Neutrophil (primary cell): ENCODE measurements at regions not wholly inside any gene's neighbourhood (a gene's known extent, or its start where the extent isn't known, plus 50 kb on each side); places are given as distances from the start of the nearest gene placed in this dataset.

Experiments used
- H3K27ac ChIP-seq: fragments of 200-600 bp; sonication (generic); 2 replicates; pipeline ENCODE4 v1.5.1; 2016; ENCODE audit warnings: mild to moderate bottlenecking, moderate library complexity
- H3K27me3 ChIP-seq: fragments of 200-600 bp; sonication (generic); 2 replicates; pipeline ENCODE4 v1.6.0; 2016; ENCODE audit warnings: mild to moderate bottlenecking
- H3K36me3 ChIP-seq: fragments of 200-600 bp; sonication (generic); 2 replicates; pipeline ENCODE4 v1.5.1; 2017
- H3K4me1 ChIP-seq, 2 experiments: fragments of 200-600 bp in 1 of 2; sonication (generic) in 1 of 2; 1 replicate in 1 of 2; 2 replicates in 1 of 2; pipeline versions ENCODE4 v1.5.1 to v1.6.1; 2013 to 2016; ENCODE audit warnings: low read depth in 1 of 2, low read length in 1 of 2, mild to moderate bottlenecking in 1 of 2, moderate library complexity in 1 of 2; ENCODE audit not compliant: control insufficient read depth in 1 of 2, insufficient read depth in 1 of 2
- H3K4me3 ChIP-seq, 2 experiments: fragments of 200-600 bp in 1 of 2; sonication (generic) in 1 of 2; 1 replicate in 1 of 2; 2 replicates in 1 of 2; pipeline ENCODE4 v1.5.1; 2013 to 2016; ENCODE audit warnings: low read depth in 1 of 2, low read length in 1 of 2, mild to moderate bottlenecking in 1 of 2, moderate library complexity in 1 of 2
- H3K9me3 ChIP-seq: fragments of 200-600 bp; sonication (generic); 2 replicates; pipeline ENCODE4 v1.5.1; 2016
- TF ChIP-seq, protein P1 (sequence below): fragments of 200-600 bp; sonication (generic); IDR thresholded peaks from 2 replicates; pipeline ENCODE4 v1.5.1; 2016; ENCODE audit warnings: antibody characterized with exemption

- TF ChIP-seq, protein P1, sequence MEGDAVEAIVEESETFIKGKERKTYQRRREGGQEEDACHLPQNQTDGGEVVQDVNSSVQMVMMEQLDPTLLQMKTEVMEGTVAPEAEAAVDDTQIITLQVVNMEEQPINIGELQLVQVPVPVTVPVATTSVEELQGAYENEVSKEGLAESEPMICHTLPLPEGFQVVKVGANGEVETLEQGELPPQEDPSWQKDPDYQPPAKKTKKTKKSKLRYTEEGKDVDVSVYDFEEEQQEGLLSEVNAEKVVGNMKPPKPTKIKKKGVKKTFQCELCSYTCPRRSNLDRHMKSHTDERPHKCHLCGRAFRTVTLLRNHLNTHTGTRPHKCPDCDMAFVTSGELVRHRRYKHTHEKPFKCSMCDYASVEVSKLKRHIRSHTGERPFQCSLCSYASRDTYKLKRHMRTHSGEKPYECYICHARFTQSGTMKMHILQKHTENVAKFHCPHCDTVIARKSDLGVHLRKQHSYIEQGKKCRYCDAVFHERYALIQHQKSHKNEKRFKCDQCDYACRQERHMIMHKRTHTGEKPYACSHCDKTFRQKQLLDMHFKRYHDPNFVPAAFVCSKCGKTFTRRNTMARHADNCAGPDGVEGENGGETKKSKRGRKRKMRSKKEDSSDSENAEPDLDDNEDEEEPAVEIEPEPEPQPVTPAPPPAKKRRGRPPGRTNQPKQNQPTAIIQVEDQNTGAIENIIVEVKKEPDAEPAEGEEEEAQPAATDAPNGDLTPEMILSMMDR, result no peak
- H3K4me3 ChIP-seq, result no peak overlapping the region
- no peaks in the 10 kb centered on the region for H3K36me3 ChIP-seq
- H3K27me3 ChIP-seq, result peaks cover 38% of the 10 kb centered on the region
- H3K9me3 ChIP-seq, result no peaks in the 10 kb centered on the region
- no peaks in the 10 kb centered on the region for H3K4me1 ChIP-seq
- no peak overlapping the region for H3K27ac ChIP-seq
Observed at GRCh38 chr6:163651915-163652668, 237.6 kb downstream of the QKI start.

DNA sequence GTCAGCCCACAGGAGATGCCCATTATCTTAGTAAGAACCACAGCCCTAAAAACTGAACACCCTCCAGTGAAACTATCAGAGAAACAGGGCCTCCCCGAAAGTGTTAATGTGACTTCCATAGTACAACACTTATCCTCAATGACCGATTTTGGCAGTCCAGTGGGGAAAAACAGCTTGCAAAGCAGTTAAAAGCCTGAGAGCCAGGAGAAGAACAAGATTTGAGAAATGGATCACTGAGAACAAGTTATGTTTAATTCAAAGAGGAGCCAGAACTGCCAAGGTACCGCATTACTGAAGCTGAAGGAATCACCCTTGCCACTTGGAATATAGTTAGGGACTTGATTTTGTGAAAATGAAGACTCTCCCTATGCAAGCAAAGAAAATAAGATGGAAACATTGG is 236.9 kb downstream of the QKI start:
- H3K4me1 ChIP-seq, result no peaks in the 10 kb centered on the region
- no peaks in the 10 kb centered on the region for H3K9me3 ChIP-seq

GRCh38 chr6:163648868-163649267 is 234.3 kb downstream of the QKI start:
- TF ChIP-seq, protein P1, result no peak
- Histone ChIP-seq H3K4me1 (no peaks in the 10 kb centered on the region), H3K36me3 (no peaks in the 10 kb centered on the region), H3K4me3 (no peak overlapping the region), H3K27me3 (peaks cover 26% of the 10 kb centered on the region), H3K27ac (no peak overlapping the region), H3K9me3 (no peaks in the 10 kb centered on the region)

More for the DNA sequence above, 236.9 kb downstream of the QKI start:
- peaks cover 33% of the 10 kb centered on the region for H3K27me3 ChIP-seq
- H3K4me3 ChIP-seq, result no peak overlapping the region
- TF ChIP-seq, protein P1, result no peak
- H3K27ac ChIP-seq, result no peak overlapping the region
- no peaks in the 10 kb centered on the region for H3K36me3 ChIP-seq

- H3K4me3 ChIP-seq, result no peak overlapping the region
- no peak overlapping the region for H3K27ac ChIP-seq
- H3K27me3 ChIP-seq, result peaks cover 21% of the 10 kb centered on the region
- no peaks in the 10 kb centered on the region for H3K36me3 ChIP-seq
- H3K9me3 ChIP-seq, result no peaks in the 10 kb centered on the region
- TF ChIP-seq, protein P1, result no peak
- H3K4me1 ChIP-seq, result no peaks in the 10 kb centered on the region
Observed at GRCh38 chr6:163647624-163648023, 233.1 kb downstream of the QKI start.

GRCh38 chr6:163646866-163647265 is 232.3 kb downstream of the QKI start:
- no peak overlapping the region for H3K4me3 ChIP-seq
- peaks cover 15% of the 10 kb centered on the region for H3K27me3 ChIP-seq
- TF ChIP-seq, protein P1, result no peak
- H3K36me3 ChIP-seq, result no peaks in the 10 kb centered on the region
- no peak overlapping the region for H3K27ac ChIP-seq
- H3K4me1 ChIP-seq, result no peaks in the 10 kb centered on the region
- no peaks in the 10 kb centered on the region for H3K9me3 ChIP-seq
